Suprapubic skin (tissue), 4 donors: ENCODE measurements at regions not wholly inside any gene's neighbourhood (a gene's known extent, or its start where the extent isn't known, plus 50 kb on each side); places are given as distances from the start of the nearest gene placed in this dataset.
"Not testable (repeated sequence)": the region's sequence is repeated elsewhere in the genome, so short reads cannot be mapped to it uniquely, and the experiment has no call there.

Experiments
- EP300 ChIP-seq: sonication (generic); formaldehyde crosslinking; IDR thresholded peaks from one replicate; pipeline ENCODE4 v1.6.1; 2017; ENCODE audit warnings: antibody characterized with exemption
- POLR2A ChIP-seq, 2 donors: fragments of 450-650 bp; IDR thresholded peaks; one replicate each; pipeline ENCODE4 v1.6.1; 2017; ENCODE audit warnings: antibody characterized with exemption in 2 of 2, mild to moderate bottlenecking in 2 of 2, moderate library complexity in 2 of 2
- POLR2AphosphoS5 ChIP-seq, 3 donors: sonication (generic); formaldehyde crosslinking; IDR thresholded peaks; one replicate each; pipeline ENCODE4 v1.6.1; 2017; ENCODE audit warnings: antibody characterized with exemption in 3 of 3
- TF ChIP-seq, protein P1 (sequence below), 2 donors: fragments of 200-600 bp in 1 of 2; fragments of 450-650 bp in 1 of 2; sonication (generic) in 1 of 2; IDR thresholded peaks; one replicate each; pipeline ENCODE4 v1.5.1; 2016 to 2019; ENCODE audit warnings: antibody characterized with exemption in 2 of 2, mild to moderate bottlenecking in 1 of 2, moderate library complexity in 1 of 2

GRCh38 chr3:66937041-66937440 is 61.1 kb upstream of the KBTBD8 start:
- not testable (repeated sequence) for TF ChIP-seq POLR2A (IDR thresholded peaks at IDR 0.05); POLR2AphosphoS5 (IDR thresholded peaks at IDR 0.05); EP300
- TF ChIP-seq, protein P1, sequence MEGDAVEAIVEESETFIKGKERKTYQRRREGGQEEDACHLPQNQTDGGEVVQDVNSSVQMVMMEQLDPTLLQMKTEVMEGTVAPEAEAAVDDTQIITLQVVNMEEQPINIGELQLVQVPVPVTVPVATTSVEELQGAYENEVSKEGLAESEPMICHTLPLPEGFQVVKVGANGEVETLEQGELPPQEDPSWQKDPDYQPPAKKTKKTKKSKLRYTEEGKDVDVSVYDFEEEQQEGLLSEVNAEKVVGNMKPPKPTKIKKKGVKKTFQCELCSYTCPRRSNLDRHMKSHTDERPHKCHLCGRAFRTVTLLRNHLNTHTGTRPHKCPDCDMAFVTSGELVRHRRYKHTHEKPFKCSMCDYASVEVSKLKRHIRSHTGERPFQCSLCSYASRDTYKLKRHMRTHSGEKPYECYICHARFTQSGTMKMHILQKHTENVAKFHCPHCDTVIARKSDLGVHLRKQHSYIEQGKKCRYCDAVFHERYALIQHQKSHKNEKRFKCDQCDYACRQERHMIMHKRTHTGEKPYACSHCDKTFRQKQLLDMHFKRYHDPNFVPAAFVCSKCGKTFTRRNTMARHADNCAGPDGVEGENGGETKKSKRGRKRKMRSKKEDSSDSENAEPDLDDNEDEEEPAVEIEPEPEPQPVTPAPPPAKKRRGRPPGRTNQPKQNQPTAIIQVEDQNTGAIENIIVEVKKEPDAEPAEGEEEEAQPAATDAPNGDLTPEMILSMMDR (IDR thresholded peaks at IDR 0.05), result not testable (repeated sequence)
